ENCODE measurements at regions not wholly inside any gene's neighbourhood (a gene's known extent, or its start where the extent isn't known, plus 50 kb on each side); places are given as distances from the start of the nearest gene placed in this dataset.

- no peak for DNase-seq (ENCODE audit: low read depth, low spot score)
These were observed 105.1 kb upstream of the ADGRL3 start for GRCh38 chr4:61094854-61095598.

- DNase-seq (ENCODE audit: low read depth, low spot score), result no peak
These were observed 71.4 kb upstream of the ADGRL3 start for GRCh38 chr4:61128682-61129081.

GRCh38 chr4:61129971-61130370 is 70.2 kb upstream of the ADGRL3 start:
- no peak for DNase-seq (ENCODE audit: low read depth, low spot score)

DNA sequence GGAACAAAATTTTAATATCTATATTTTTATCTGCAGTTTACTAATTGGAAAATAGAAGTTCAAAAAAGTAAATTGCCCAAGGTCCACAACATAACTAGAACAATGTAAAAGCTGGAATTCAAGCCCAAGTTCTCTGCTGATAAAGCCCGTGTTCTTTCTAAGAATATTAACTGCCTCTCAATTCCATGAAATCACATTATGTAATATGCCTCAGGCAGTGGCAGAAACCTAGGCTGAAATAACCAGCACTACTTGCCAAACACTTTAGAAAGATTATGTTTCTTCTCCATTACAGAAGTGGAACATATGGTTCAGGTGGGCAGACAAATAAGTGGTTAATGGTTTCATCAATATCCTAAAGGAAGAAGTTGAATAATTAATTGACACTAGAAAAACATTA is 56.7 kb upstream of the ADGRL3 start:
- DNase-seq (ENCODE audit: low read depth, low spot score), result no peak

DNA sequence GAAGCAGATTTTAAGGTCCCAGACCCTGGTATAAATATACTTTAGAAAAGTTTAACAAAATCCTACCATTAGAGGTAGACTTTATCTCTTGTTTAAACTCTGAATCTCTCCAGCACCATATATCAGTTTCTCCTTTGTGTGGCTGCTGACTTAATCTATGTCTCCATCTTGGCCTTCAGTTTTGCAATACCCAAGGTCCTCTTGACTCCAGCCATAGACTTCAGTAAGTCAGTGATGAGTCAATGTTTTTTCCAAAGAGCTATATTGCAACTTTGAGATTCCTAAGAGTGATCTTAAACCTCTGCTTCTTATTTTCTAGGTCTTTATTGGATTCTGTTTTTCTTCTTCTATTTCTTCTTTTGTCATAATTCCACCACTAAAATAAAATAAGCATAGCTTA is 50.8 kb upstream of the ADGRL3 start:
- no peak for DNase-seq (ENCODE audit: low read depth, low spot score)
